ENCODE measurements at regions not wholly inside any gene's neighbourhood (a gene's known extent, or its start where the extent isn't known, plus 50 kb on each side); places are given as distances from the start of the nearest gene placed in this dataset.

GRCh38 chr1:109832945-109833344 is 69.2 kb upstream of the EPS8L3 start:
- H3F3A ChIP-seq (ENCODE audit: insufficient read depth) = peaks cover 2% of the 10 kb centered on the region; the same call in 1 of the 2 replicates
- no peaks in the 10 kb centered on the region for H4K20me1 ChIP-seq (ENCODE audit: insufficient read depth)
- H3K79me2 ChIP-seq (ENCODE audit: insufficient read depth) = no peaks in the 10 kb centered on the region
- H3K27ac ChIP-seq = no peak overlapping the region
- no peaks in the 10 kb centered on the region for H3K36me3 ChIP-seq (ENCODE audit: low read depth)
- H3K9ac ChIP-seq = no peak overlapping the region
- WGBS, 2 experiments (ENCODE audit: low coverage in 1 of 2, low lambda C conversion rate in 2 of 2, missing lambda C conversion rate in 2 of 2) = 69 to 72% methylated on average over 5 of the region's 5 CpGs
- H3K4me3 ChIP-seq = no peak overlapping the region
- H3K9me2 ChIP-seq (ENCODE audit: insufficient read depth) = no peaks in the 10 kb centered on the region
- in situ Hi-C loops (cut with MboI) = no loop called here
- no peaks in the 10 kb centered on the region for H3K9me3 ChIP-seq (ENCODE audit: low read depth)
- H3K4me2 ChIP-seq (ENCODE audit: unreplicated experiment) = no peak overlapping the region
- H3K4me1 ChIP-seq (ENCODE audit: insufficient read depth) = no peaks in the 10 kb centered on the region
- TF ChIP-seq EZH2phosphoT487 (IDR thresholded peaks at IDR 0.05; ENCODE audit: insufficient read depth, low read depth) (no peak), EZH2 (IDR thresholded peaks at IDR 0.05; ENCODE audit: insufficient read depth, poor library complexity, severe bottlenecking) (no peak)
- no peaks in the 10 kb centered on the region for H3K27me3 ChIP-seq (replicated peaks; ENCODE audit: insufficient read depth)
- no peak overlapping the region for H2AFZ ChIP-seq
- no peak for DNase-seq

- no peaks in the 10 kb centered on the region for H3K9me3 ChIP-seq (ENCODE audit: low read depth)
- no peak for TF ChIP-seq EZH2phosphoT487 (IDR thresholded peaks at IDR 0.05; ENCODE audit: insufficient read depth, low read depth)
- no peaks in the 10 kb centered on the region for H3K9me2 ChIP-seq (ENCODE audit: insufficient read depth)
- no peak overlapping the region for H3K4me3 ChIP-seq
- no peak overlapping the region for H3K27ac ChIP-seq
- in situ Hi-C loops (cut with MboI) = no loop called here
- H4K20me1 ChIP-seq (ENCODE audit: insufficient read depth) = no peaks in the 10 kb centered on the region
- no peak overlapping the region for H2AFZ ChIP-seq
- peaks cover 35% of the 10 kb centered on the region for H3K4me1 ChIP-seq (ENCODE audit: insufficient read depth)
- no peak for DNase-seq
- H3K79me2 ChIP-seq (ENCODE audit: insufficient read depth) = no peaks in the 10 kb centered on the region
- WGBS, 2 experiments (ENCODE audit: low coverage in 1 of 2, low lambda C conversion rate in 2 of 2, missing lambda C conversion rate in 2 of 2) = 79 to 80% methylated on average over 6 to 8 of the region's 8 CpGs
- no peaks in the 10 kb centered on the region for H3K36me3 ChIP-seq (ENCODE audit: low read depth)
- no peaks in the 10 kb centered on the region for H3K27me3 ChIP-seq (replicated peaks; ENCODE audit: insufficient read depth)
- H3K4me2 ChIP-seq (ENCODE audit: unreplicated experiment) = no peak overlapping the region
- no peak overlapping the region for H3K9ac ChIP-seq
- H3F3A ChIP-seq (ENCODE audit: insufficient read depth) = peaks cover 11% of the 10 kb centered on the region; the same call in 1 of the 2 replicates
These were observed 65.2 kb upstream of the EPS8L3 start for GRCh38 chr1:109828756-109829505.

- H3K9ac ChIP-seq = no peak overlapping the region
- no peak overlapping the region for H3K27ac ChIP-seq
- H3F3A ChIP-seq (ENCODE audit: insufficient read depth) = peaks cover 17% of the 10 kb centered on the region
- H2AFZ ChIP-seq = no peak overlapping the region
- no peaks in the 10 kb centered on the region for H3K9me2 ChIP-seq (ENCODE audit: insufficient read depth)
- no peak overlapping the region for H3K4me3 ChIP-seq
- no peaks in the 10 kb centered on the region for H3K79me2 ChIP-seq (ENCODE audit: insufficient read depth)
- no peak overlapping the region for H3K4me2 ChIP-seq (ENCODE audit: unreplicated experiment)
- TF ChIP-seq EZH2phosphoT487 (IDR thresholded peaks at IDR 0.05; ENCODE audit: insufficient read depth, low read depth) = no peak
- no peak for TF ChIP-seq EZH2 (IDR thresholded peaks at IDR 0.05; ENCODE audit: insufficient read depth, poor library complexity, severe bottlenecking)
- no peaks in the 10 kb centered on the region for H3K27me3 ChIP-seq (replicated peaks; ENCODE audit: insufficient read depth)
- no peaks in the 10 kb centered on the region for H3K9me3 ChIP-seq (ENCODE audit: low read depth)
- in situ Hi-C loops (cut with MboI) = no loop called here
- H4K20me1 ChIP-seq (ENCODE audit: insufficient read depth) = no peaks in the 10 kb centered on the region
- H3K4me1 ChIP-seq (ENCODE audit: insufficient read depth) = peaks cover 45% of the 10 kb centered on the region
- WGBS, 2 experiments (ENCODE audit: low coverage in 1 of 2, low lambda C conversion rate in 2 of 2, missing lambda C conversion rate in 2 of 2) = 97 to 98% methylated on average over 7 of the region's 7 CpGs
- no peak for DNase-seq
- H3K36me3 ChIP-seq (ENCODE audit: low read depth) = no peaks in the 10 kb centered on the region
These were observed 64.3 kb upstream of the EPS8L3 start for GRCh38 chr1:109827986-109828385.

- H3F3A ChIP-seq (ENCODE audit: insufficient read depth) = peaks cover 22% of the 10 kb centered on the region
- no peaks in the 10 kb centered on the region for H4K20me1 ChIP-seq (ENCODE audit: insufficient read depth)
- no peak overlapping the region for H3K4me3 ChIP-seq
- peak; percentile 66 for DNase-seq
- H2AFZ ChIP-seq = no peak overlapping the region
- TF ChIP-seq EZH2 (IDR thresholded peaks at IDR 0.05; ENCODE audit: insufficient read depth, poor library complexity, severe bottlenecking) = no peak
- no peaks in the 10 kb centered on the region for H3K79me2 ChIP-seq (ENCODE audit: insufficient read depth)
- no peak overlapping the region for H3K4me2 ChIP-seq (ENCODE audit: unreplicated experiment)
- WGBS, 2 experiments (ENCODE audit: low coverage in 1 of 2, low lambda C conversion rate in 2 of 2, missing lambda C conversion rate in 2 of 2) = 82 to 83% methylated on average over 4 of the region's 4 CpGs
- H3K36me3 ChIP-seq (ENCODE audit: low read depth) = no peaks in the 10 kb centered on the region
- peaks cover 50% of the 10 kb centered on the region for H3K4me1 ChIP-seq (ENCODE audit: insufficient read depth)
- in situ Hi-C loops (cut with MboI) = no loop called here
- H3K9me3 ChIP-seq (ENCODE audit: low read depth) = no peaks in the 10 kb centered on the region
- H3K9me2 ChIP-seq (ENCODE audit: insufficient read depth) = no peaks in the 10 kb centered on the region
- H3K9ac ChIP-seq = no peak overlapping the region
- H3K27me3 ChIP-seq (replicated peaks; ENCODE audit: insufficient read depth) = no peaks in the 10 kb centered on the region
- no peak overlapping the region for H3K27ac ChIP-seq
These were observed 63.7 kb upstream of the EPS8L3 start for GRCh38 chr1:109827466-109827865.

All from GM23248 (cell line).